Chondrocyte (in vitro differentiated cells): ENCODE measurements at regions not wholly inside any gene's neighbourhood (a gene's known extent, or its start where the extent isn't known, plus 50 kb on each side); places are given as distances from the start of the nearest gene placed in this dataset.
"Not testable (repeated sequence)": the region's sequence is repeated elsewhere in the genome, so short reads cannot be mapped to it uniquely, and the experiment has no call there.

Experiments
- DNase-seq: peaks from one replicate; pipeline ENCODE4 v3.0.0; 2021; ENCODE audit warnings: mixed read lengths, low spot score
- H3K27ac Mint-ChIP-seq: one replicate; pipeline ENCODE4 v1.8.0; 2021; ENCODE audit warnings: mild to moderate bottlenecking, moderate library complexity, mixed read lengths; ENCODE audit not compliant: unreplicated experiment
- H3K27me3 Mint-ChIP-seq: 2 replicates; pipeline ENCODE4 v1.8.0; 2021; ENCODE audit warnings: low read depth, mixed read lengths
- H3K36me3 Mint-ChIP-seq: 2 replicates; pipeline ENCODE4 v1.8.0; 2021; ENCODE audit warnings: low read depth, mixed read lengths
- H3K4me1 Mint-ChIP-seq: 2 replicates; pipeline ENCODE4 v1.8.0; 2021; ENCODE audit warnings: low read depth, mild to moderate bottlenecking, mixed read lengths
- H3K4me3 Mint-ChIP-seq: one replicate; pipeline ENCODE4 v1.8.0; 2021; ENCODE audit warnings: mild to moderate bottlenecking, moderate library complexity, mixed read lengths; ENCODE audit not compliant: unreplicated experiment
- H3K9me3 Mint-ChIP-seq: 2 replicates; pipeline ENCODE4 v1.8.0; 2021; ENCODE audit warnings: low read depth, mixed read lengths
- CTCF ChIP-seq: fragments of 200-600 bp; sonication (generic); IDR thresholded peaks from 2 replicates; pipeline ENCODE4 v1.5.0; 2021; ENCODE audit warnings: antibody characterized with exemption, mild to moderate bottlenecking, moderate library complexity

- H3K27me3 Mint-ChIP-seq, result no peaks in the 10 kb centered on the region
- H3K27ac Mint-ChIP-seq, result no peak overlapping the region
- H3K36me3 Mint-ChIP-seq, result no peaks in the 10 kb centered on the region
- peaks cover 4% of the 10 kb centered on the region for H3K4me1 Mint-ChIP-seq
- DNase-seq, result no peak
- peaks cover 2% of the 10 kb centered on the region for H3K9me3 Mint-ChIP-seq
- no peak for TF ChIP-seq CTCF
- H3K4me3 Mint-ChIP-seq, result no peak overlapping the region
These were observed 572.5 kb downstream of the POM121L12 start for GRCh38 chr7:53607961-53608360.

DNA sequence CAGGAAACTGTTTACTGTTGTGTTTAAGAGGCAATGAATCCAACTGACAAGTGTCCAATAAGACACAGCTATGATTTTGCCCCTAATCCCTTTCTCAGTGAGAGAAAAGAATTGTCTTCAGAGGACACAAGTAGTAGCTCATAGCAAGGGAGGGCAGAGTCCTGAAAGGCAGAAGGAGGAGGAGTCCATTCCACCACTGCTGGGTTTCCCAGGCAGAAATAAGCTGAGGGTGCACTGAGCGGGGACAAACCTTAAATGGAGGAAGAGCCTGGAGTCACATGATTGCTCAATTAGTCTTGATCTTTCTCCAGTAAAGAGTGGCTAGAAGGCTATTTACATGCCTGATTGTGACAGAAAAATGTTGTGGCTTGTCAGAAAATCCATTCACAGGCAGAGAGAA is 573.8 kb downstream of the POM121L12 start:
- H3K36me3 Mint-ChIP-seq, result no peaks in the 10 kb centered on the region
- DNase-seq, result no peak
- TF ChIP-seq CTCF, result no peak
- H3K27me3 Mint-ChIP-seq, result peaks cover 1% of the 10 kb centered on the region
- H3K4me3 Mint-ChIP-seq, result no peak overlapping the region
- H3K27ac Mint-ChIP-seq, result no peak overlapping the region
- peaks cover 2% of the 10 kb centered on the region for H3K9me3 Mint-ChIP-seq
- peaks cover under 1% of the 10 kb centered on the region for H3K4me1 Mint-ChIP-seq

GRCh38 chr7:53611043-53611442 is 575.6 kb downstream of the POM121L12 start:
- H3K27me3 Mint-ChIP-seq, result peaks cover 1% of the 10 kb centered on the region
- H3K36me3 Mint-ChIP-seq, result no peaks in the 10 kb centered on the region
- no peaks in the 10 kb centered on the region for H3K9me3 Mint-ChIP-seq
- no peak for TF ChIP-seq CTCF
- no peak overlapping the region for H3K27ac Mint-ChIP-seq
- H3K4me3 Mint-ChIP-seq, result no peak overlapping the region
- DNase-seq, result no peak
- no peaks in the 10 kb centered on the region for H3K4me1 Mint-ChIP-seq

DNA sequence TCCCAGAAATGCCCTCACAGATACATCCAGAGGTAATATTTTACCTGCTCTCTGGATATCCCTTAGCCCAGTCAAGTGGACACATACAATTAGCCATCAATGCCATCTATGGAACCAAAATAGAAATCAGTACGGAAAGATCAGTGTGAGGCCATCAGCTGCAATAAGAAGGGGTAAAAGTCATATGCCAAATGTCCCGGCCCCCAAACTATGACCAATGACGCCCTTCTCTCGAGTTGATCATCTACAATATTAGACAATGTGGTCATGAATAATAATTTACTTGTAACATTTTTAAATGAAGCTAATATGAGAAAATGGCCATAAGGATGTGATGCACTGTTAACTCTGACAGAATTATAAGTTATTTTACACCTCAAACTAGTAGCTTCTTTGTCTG is 588.9 kb downstream of the POM121L12 start:
- Mint-ChIP-seq H3K4me1 (no peaks in the 10 kb centered on the region), H3K36me3 (no peaks in the 10 kb centered on the region), H3K27ac (no peak overlapping the region), H3K4me3 (no peak overlapping the region), H3K27me3 (no peaks in the 10 kb centered on the region), H3K9me3 (peaks cover 13% of the 10 kb centered on the region)
- no peak for DNase-seq
- no peak for TF ChIP-seq CTCF

- no peak for DNase-seq
- H3K36me3 Mint-ChIP-seq, result no peaks in the 10 kb centered on the region
- H3K4me3 Mint-ChIP-seq, result no peak overlapping the region
- H3K27ac Mint-ChIP-seq, result no peak overlapping the region
- no peaks in the 10 kb centered on the region for H3K27me3 Mint-ChIP-seq
- TF ChIP-seq CTCF, result no peak
- no peaks in the 10 kb centered on the region for H3K4me1 Mint-ChIP-seq
- peaks cover 7% of the 10 kb centered on the region for H3K9me3 Mint-ChIP-seq
These were observed 593.3 kb downstream of the POM121L12 start for GRCh38 chr7:53628775-53629174.

GRCh38 chr7:53635251-53635650 is 599.8 kb downstream of the POM121L12 start:
- H3K4me1 Mint-ChIP-seq, H3K27me3 Mint-ChIP-seq, DNase-seq, H3K4me3 Mint-ChIP-seq, H3K36me3 Mint-ChIP-seq, H3K27ac Mint-ChIP-seq: not testable (repeated sequence)
- H3K9me3 Mint-ChIP-seq, result peaks cover 13% of the 10 kb centered on the region
